ENCODE measurements at regions not wholly inside any gene's neighbourhood (a gene's known extent, or its start where the extent isn't known, plus 50 kb on each side); places are given as distances from the start of the nearest gene placed in this dataset.

GRCh38 chr7:110375068-110375467 lies 715.9 kb upstream of the LRRN3 start:
- no peaks in the 10 kb centered on the region for H3K9me3 ChIP-seq (ENCODE audit: control insufficient read depth, insufficient read depth, low read length)
- no peak overlapping the region for H3K9ac ChIP-seq (ENCODE audit: low read depth, low read length)
- H3K4me1 ChIP-seq (ENCODE audit: insufficient read depth, low read length): peaks cover 6% of the 10 kb centered on the region; the same call in 1 of the 2 replicates
- no peaks in the 10 kb centered on the region for H3K36me3 ChIP-seq (ENCODE audit: insufficient read depth, low read length)

GRCh38 chr7:110382736-110383135 lies 708.2 kb upstream of the LRRN3 start:
- no peaks in the 10 kb centered on the region; the same call in 1 of the 2 replicates for H3K36me3 ChIP-seq (ENCODE audit: insufficient read depth, low read length)
- no peaks in the 10 kb centered on the region for H3K9me3 ChIP-seq (ENCODE audit: control insufficient read depth, insufficient read depth, low read length)
- H3K4me1 ChIP-seq (ENCODE audit: insufficient read depth, low read length): peaks cover 15% of the 10 kb centered on the region
- no peak overlapping the region for H3K9ac ChIP-seq (ENCODE audit: low read depth, low read length)

GRCh38 chr7:110386006-110386405 lies 704.9 kb upstream of the LRRN3 start:
- Histone ChIP-seq H3K4me1 (ENCODE audit: insufficient read depth, low read length) (peaks cover 29% of the 10 kb centered on the region), H3K9me3 (ENCODE audit: control insufficient read depth, insufficient read depth, low read length) (no peaks in the 10 kb centered on the region), H3K9ac (ENCODE audit: low read depth, low read length) (no peak overlapping the region), H3K36me3 (ENCODE audit: insufficient read depth, low read length) (no peaks in the 10 kb centered on the region; the same call in 1 of the 2 replicates)

GRCh38 chr7:110386913-110387312 lies 704.0 kb upstream of the LRRN3 start:
- H3K4me1 ChIP-seq (ENCODE audit: insufficient read depth, low read length): peaks cover 29% of the 10 kb centered on the region
- no peaks in the 10 kb centered on the region; the same call in 1 of the 2 replicates for H3K36me3 ChIP-seq (ENCODE audit: insufficient read depth, low read length)
- H3K9ac ChIP-seq (ENCODE audit: low read depth, low read length): no peak overlapping the region
- no peaks in the 10 kb centered on the region for H3K9me3 ChIP-seq (ENCODE audit: control insufficient read depth, insufficient read depth, low read length)

GRCh38 chr7:110387689-110388088 lies 703.2 kb upstream of the LRRN3 start:
- Histone ChIP-seq H3K4me1 (ENCODE audit: insufficient read depth, low read length) (peaks cover 29% of the 10 kb centered on the region), H3K36me3 (ENCODE audit: insufficient read depth, low read length) (no peaks in the 10 kb centered on the region; the same call in 1 of the 2 replicates), H3K9me3 (ENCODE audit: control insufficient read depth, insufficient read depth, low read length) (no peaks in the 10 kb centered on the region)

GRCh38 chr7:110388457-110388856 lies 702.5 kb upstream of the LRRN3 start:
- Histone ChIP-seq H3K4me1 (ENCODE audit: insufficient read depth, low read length) (peaks cover 24% of the 10 kb centered on the region), H3K36me3 (ENCODE audit: insufficient read depth, low read length) (no peaks in the 10 kb centered on the region; the same call in 1 of the 2 replicates)

More at GRCh38 chr7:110387689-110388088, 703.2 kb upstream of the LRRN3 start:
- no peak overlapping the region for H3K9ac ChIP-seq (ENCODE audit: low read depth, low read length)

GRCh38 chr7:110396021-110396420 lies 694.9 kb upstream of the LRRN3 start:
- H3K4me1 ChIP-seq (ENCODE audit: insufficient read depth, low read length): no peaks in the 10 kb centered on the region
- no peaks in the 10 kb centered on the region for H3K9me3 ChIP-seq (ENCODE audit: control insufficient read depth, insufficient read depth, low read length)
- no peaks in the 10 kb centered on the region for H3K36me3 ChIP-seq (ENCODE audit: insufficient read depth, low read length)
- no peak overlapping the region for H3K9ac ChIP-seq (ENCODE audit: low read depth, low read length)

More at GRCh38 chr7:110388457-110388856, 702.5 kb upstream of the LRRN3 start:
- no peak overlapping the region for H3K9ac ChIP-seq (ENCODE audit: low read depth, low read length)
- H3K9me3 ChIP-seq (ENCODE audit: control insufficient read depth, insufficient read depth, low read length): no peaks in the 10 kb centered on the region

- Histone ChIP-seq H3K36me3 (ENCODE audit: insufficient read depth, low read length) (no peaks in the 10 kb centered on the region), H3K4me1 (ENCODE audit: insufficient read depth, low read length) (no peaks in the 10 kb centered on the region), H3K9ac (ENCODE audit: low read depth, low read length) (no peak overlapping the region), H3K9me3 (ENCODE audit: control insufficient read depth, insufficient read depth, low read length) (no peaks in the 10 kb centered on the region)
Measured at GRCh38 chr7:110397927-110398660, 692.8 kb upstream of the LRRN3 start.

- Histone ChIP-seq H3K9me3 (ENCODE audit: control insufficient read depth, insufficient read depth, low read length) (no peaks in the 10 kb centered on the region), H3K36me3 (ENCODE audit: insufficient read depth, low read length) (no peaks in the 10 kb centered on the region), H3K4me1 (ENCODE audit: insufficient read depth, low read length) (no peaks in the 10 kb centered on the region), H3K9ac (ENCODE audit: low read depth, low read length) (no peak overlapping the region)
Measured at GRCh38 chr7:110399421-110399820, 691.5 kb upstream of the LRRN3 start.

GRCh38 chr7:110400411-110400810 lies 690.5 kb upstream of the LRRN3 start:
- Histone ChIP-seq H3K4me1 (ENCODE audit: insufficient read depth, low read length) (no peaks in the 10 kb centered on the region), H3K9me3 (ENCODE audit: control insufficient read depth, insufficient read depth, low read length) (no peaks in the 10 kb centered on the region), H3K9ac (ENCODE audit: low read depth, low read length) (no peak overlapping the region), H3K36me3 (ENCODE audit: insufficient read depth, low read length) (no peaks in the 10 kb centered on the region)

GRCh38 chr7:110407242-110407641 lies 683.7 kb upstream of the LRRN3 start:
- Histone ChIP-seq H3K4me1 (ENCODE audit: insufficient read depth, low read length) (no peaks in the 10 kb centered on the region), H3K9ac (ENCODE audit: low read depth, low read length) (no peak overlapping the region), H3K9me3 (ENCODE audit: control insufficient read depth, insufficient read depth, low read length) (no peaks in the 10 kb centered on the region), H3K36me3 (ENCODE audit: insufficient read depth, low read length) (no peaks in the 10 kb centered on the region)

GRCh38 chr7:110407706-110408105 lies 683.2 kb upstream of the LRRN3 start:
- H3K9me3 ChIP-seq (ENCODE audit: control insufficient read depth, insufficient read depth, low read length): no peaks in the 10 kb centered on the region
- H3K9ac ChIP-seq (ENCODE audit: low read depth, low read length): no peak overlapping the region
- H3K36me3 ChIP-seq (ENCODE audit: insufficient read depth, low read length): no peaks in the 10 kb centered on the region
- H3K4me1 ChIP-seq (ENCODE audit: insufficient read depth, low read length): no peaks in the 10 kb centered on the region

- H3K36me3 ChIP-seq (ENCODE audit: insufficient read depth, low read length): no peaks in the 10 kb centered on the region
- no peak overlapping the region for H3K9ac ChIP-seq (ENCODE audit: low read depth, low read length)
- no peaks in the 10 kb centered on the region for H3K9me3 ChIP-seq (ENCODE audit: control insufficient read depth, insufficient read depth, low read length)
- H3K4me1 ChIP-seq (ENCODE audit: insufficient read depth, low read length): no peaks in the 10 kb centered on the region
Measured at GRCh38 chr7:110412614-110413013, 678.3 kb upstream of the LRRN3 start.

GRCh38 chr7:110413038-110413437 lies 677.9 kb upstream of the LRRN3 start:
- H3K9ac ChIP-seq (ENCODE audit: low read depth, low read length): no peak overlapping the region
- H3K9me3 ChIP-seq (ENCODE audit: control insufficient read depth, insufficient read depth, low read length): no peaks in the 10 kb centered on the region
- no peaks in the 10 kb centered on the region for H3K4me1 ChIP-seq (ENCODE audit: insufficient read depth, low read length)
- H3K36me3 ChIP-seq (ENCODE audit: insufficient read depth, low read length): no peaks in the 10 kb centered on the region

GRCh38 chr7:110417611-110418010 lies 673.3 kb upstream of the LRRN3 start:
- Histone ChIP-seq H3K9me3 (ENCODE audit: control insufficient read depth, insufficient read depth, low read length) (no peaks in the 10 kb centered on the region), H3K9ac (ENCODE audit: low read depth, low read length) (no peak overlapping the region), H3K36me3 (ENCODE audit: insufficient read depth, low read length) (no peaks in the 10 kb centered on the region), H3K4me1 (ENCODE audit: insufficient read depth, low read length) (no peaks in the 10 kb centered on the region)
